Testis (tissue), 2 donors: ENCODE measurements at regions not wholly inside any gene's neighbourhood (a gene's known extent, or its start where the extent isn't known, plus 50 kb on each side); places are given as distances from the start of the nearest gene placed in this dataset.

Experiments used
- CTCF ChIP-seq, 3 experiments: fragments of 450-650 bp in 2 of 3; fragments of 200-600 bp in 1 of 3; sonication (generic) in 1 of 3; IDR thresholded peaks; one replicate each; pipeline ENCODE4 v1.5.1; 2016 to 2019; ENCODE audit warnings: antibody characterized with exemption in 3 of 3, mild to moderate bottlenecking in 2 of 3, moderate library complexity in 1 of 3
- POLR2A ChIP-seq: fragments of 450-650 bp; IDR thresholded peaks from one replicate; pipeline ENCODE4 v1.6.1; 2017; ENCODE audit warnings: antibody characterized with exemption, mild to moderate bottlenecking, moderate library complexity

GRCh38 chr15:26023691-26024090 is 160.6 kb upstream of the ATP10A start:
- no peak for TF ChIP-seq CTCF (IDR thresholded peaks at IDR 0.05)
- TF ChIP-seq POLR2A: no peak
